GM18517 (cell line): ENCODE measurements at regions not wholly inside any gene's neighbourhood (a gene's known extent, or its start where the extent isn't known, plus 50 kb on each side); places are given as distances from the start of the nearest gene placed in this dataset.

Experiments
- ATAC-seq: cut with Tn5 transposase; IDR thresholded peaks from one replicate; pipeline ENCODE4 v1.9.1; 2021; ENCODE audit warnings: mild to moderate bottlenecking, moderate library complexity; ENCODE audit not compliant: unreplicated experiment

- no peak for ATAC-seq
These were observed 129.9 kb downstream of the CDC42EP3 start for GRCh38 chr2:37541516-37541915.

- no peak for ATAC-seq
These were observed 127.4 kb downstream of the CDC42EP3 start for GRCh38 chr2:37543999-37544557.

- no peak for ATAC-seq
These were observed 126.8 kb downstream of the CDC42EP3 start for GRCh38 chr2:37544591-37545031.

GRCh38 chr2:37549598-37549997, 121.8 kb downstream of the CDC42EP3 start:
- ATAC-seq, result no peak

- ATAC-seq, result no peak
These were observed 121.3 kb downstream of the CDC42EP3 start for GRCh38 chr2:37550190-37550589.

- ATAC-seq, result no peak
These were observed 119.7 kb downstream of the CDC42EP3 start for GRCh38 chr2:37551783-37552182.

GRCh38 chr2:37552339-37552738, 119.1 kb downstream of the CDC42EP3 start:
- ATAC-seq, result no peak

GRCh38 chr2:37553411-37554154, 117.9 kb downstream of the CDC42EP3 start:
- no peak for ATAC-seq

- no peak for ATAC-seq
These were observed 117.3 kb downstream of the CDC42EP3 start for GRCh38 chr2:37554155-37554510.

GRCh38 chr2:37554687-37555086, 116.8 kb downstream of the CDC42EP3 start:
- no peak for ATAC-seq

GRCh38 chr2:37555457-37555856, 116.0 kb downstream of the CDC42EP3 start:
- ATAC-seq, result peak; percentile 48

GRCh38 chr2:37556256-37556655, 115.2 kb downstream of the CDC42EP3 start:
- ATAC-seq, result no peak

- peak; percentile 73 for ATAC-seq
These were observed 112.8 kb downstream of the CDC42EP3 start for GRCh38 chr2:37558623-37559022.

- no peak for ATAC-seq
These were observed 111.1 kb downstream of the CDC42EP3 start for GRCh38 chr2:37560241-37560848.

GRCh38 chr2:37560863-37561614, 110.4 kb downstream of the CDC42EP3 start:
- no peak for ATAC-seq

GRCh38 chr2:37561615-37562569, 109.5 kb downstream of the CDC42EP3 start:
- ATAC-seq, result peak; percentile 79

GRCh38 chr2:37563375-37564015, 107.9 kb downstream of the CDC42EP3 start:
- ATAC-seq, result no peak

- ATAC-seq, result no peak
These were observed 107.1 kb downstream of the CDC42EP3 start for GRCh38 chr2:37564356-37564755.

- ATAC-seq, result no peak
These were observed 104.9 kb downstream of the CDC42EP3 start for GRCh38 chr2:37566517-37566981.

- ATAC-seq, result no peak
These were observed 102.9 kb downstream of the CDC42EP3 start for GRCh38 chr2:37568565-37568964.
